ENCODE measurements at regions not wholly inside any gene's neighbourhood (a gene's known extent, or its start where the extent isn't known, plus 50 kb on each side); places are given as distances from the start of the nearest gene placed in this dataset.

DNA sequence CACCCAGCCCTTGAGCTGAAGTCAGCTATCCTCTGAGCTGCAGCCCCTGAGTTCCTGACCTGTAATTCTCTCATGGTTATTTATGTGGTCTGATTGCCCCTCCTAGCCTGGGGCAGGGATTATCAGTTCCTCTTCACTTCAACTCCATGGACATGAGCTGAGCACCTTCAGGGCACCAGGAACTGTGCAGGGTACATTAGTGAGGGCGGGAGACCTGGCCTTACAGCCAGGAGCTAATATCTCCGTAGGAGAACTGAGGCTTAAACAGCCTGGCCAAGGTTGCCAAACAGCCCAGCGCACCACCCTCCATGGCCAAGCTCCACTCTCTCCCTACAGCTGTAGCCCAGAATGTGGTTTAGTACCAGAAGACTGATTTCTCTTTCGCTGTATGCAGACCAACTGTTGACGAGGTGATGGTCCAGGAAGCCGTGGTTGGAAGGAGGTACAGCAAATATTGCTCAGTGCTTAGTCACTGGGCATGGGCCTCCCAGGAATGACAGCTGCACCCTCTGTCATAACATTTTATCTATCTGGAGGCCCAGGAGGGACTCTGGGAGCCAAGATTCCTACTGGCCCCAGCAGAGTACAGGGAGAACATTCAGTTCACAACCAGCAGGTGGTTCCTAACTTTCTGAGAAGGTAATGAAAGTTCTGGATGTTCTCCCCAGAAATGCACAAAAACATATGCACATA lies 228.7 kb upstream of the SIX2 start:
- H3K4me1 ChIP-seq (ENCODE audit: insufficient read depth, low read length): no peaks in the 10 kb centered on the region; the same call in 1 of the 2 replicates
- H3K9ac ChIP-seq (ENCODE audit: low read depth, low read length): no peak overlapping the region
- H3K27me3 ChIP-seq (ENCODE audit: insufficient read depth, low read length): no peaks in the 10 kb centered on the region
- no peak overlapping the region for H3K4me3 ChIP-seq (ENCODE audit: low read length)
- no peaks in the 10 kb centered on the region for H3K9me3 ChIP-seq (ENCODE audit: insufficient read depth, low read depth, low read length)
- no peaks in the 10 kb centered on the region for H3K36me3 ChIP-seq (ENCODE audit: insufficient read depth, low read depth, low read length)
- H3K27ac ChIP-seq (ENCODE audit: low read length): no peak overlapping the region

GRCh38 chr2:45237128-45237527 lies 227.9 kb upstream of the SIX2 start:
- H3K36me3 ChIP-seq (ENCODE audit: insufficient read depth, low read depth, low read length): no peaks in the 10 kb centered on the region
- no peaks in the 10 kb centered on the region for H3K4me1 ChIP-seq (ENCODE audit: insufficient read depth, low read length)
- no peaks in the 10 kb centered on the region for H3K9me3 ChIP-seq (ENCODE audit: insufficient read depth, low read depth, low read length)
- no peak overlapping the region for H3K4me3 ChIP-seq (ENCODE audit: low read length)
- H3K27ac ChIP-seq (ENCODE audit: low read length): no peak overlapping the region
- H3K9ac ChIP-seq (ENCODE audit: low read depth, low read length): no peak overlapping the region
- no peaks in the 10 kb centered on the region for H3K27me3 ChIP-seq (ENCODE audit: insufficient read depth, low read length)

GRCh38 chr2:45236268-45236667 lies 227.0 kb upstream of the SIX2 start:
- Histone ChIP-seq H3K4me1 (ENCODE audit: insufficient read depth, low read length) (no peaks in the 10 kb centered on the region), H3K27me3 (ENCODE audit: insufficient read depth, low read length) (no peaks in the 10 kb centered on the region), H3K9ac (ENCODE audit: low read depth, low read length) (no peak overlapping the region), H3K36me3 (ENCODE audit: insufficient read depth, low read depth, low read length) (no peaks in the 10 kb centered on the region), H3K4me3 (ENCODE audit: low read length) (no peak overlapping the region), H3K27ac (ENCODE audit: low read length) (no peak overlapping the region), H3K9me3 (ENCODE audit: insufficient read depth, low read depth, low read length) (no peaks in the 10 kb centered on the region)

DNA sequence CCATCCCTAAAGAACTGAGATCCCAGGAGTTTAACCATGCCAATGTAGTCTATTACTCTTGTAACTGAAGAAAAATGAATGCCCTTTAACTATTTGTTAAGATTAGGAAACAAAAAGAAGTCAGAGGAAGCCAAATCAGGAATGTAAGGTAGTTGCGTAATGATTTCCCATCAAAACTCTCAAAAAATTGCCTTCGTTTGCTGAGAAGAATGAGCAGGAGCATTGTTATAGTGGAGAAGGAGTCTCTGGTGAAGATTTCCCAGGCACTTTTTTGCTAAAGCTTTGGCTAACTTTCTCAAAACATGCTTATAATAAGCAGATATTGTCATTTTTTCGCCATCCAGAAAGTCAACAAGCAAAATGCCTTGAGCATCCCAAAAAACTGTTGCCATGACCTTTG lies 224.0 kb upstream of the SIX2 start:
- Histone ChIP-seq H3K27me3 (ENCODE audit: insufficient read depth, low read length) (no peaks in the 10 kb centered on the region), H3K4me1 (ENCODE audit: insufficient read depth, low read length) (no peaks in the 10 kb centered on the region), H3K9ac (ENCODE audit: low read depth, low read length) (no peak overlapping the region), H3K36me3 (ENCODE audit: insufficient read depth, low read depth, low read length) (no peaks in the 10 kb centered on the region), H3K4me3 (ENCODE audit: low read length) (no peak overlapping the region), H3K9me3 (ENCODE audit: insufficient read depth, low read depth, low read length) (no peaks in the 10 kb centered on the region), H3K27ac (ENCODE audit: low read length) (no peak overlapping the region)

DNA sequence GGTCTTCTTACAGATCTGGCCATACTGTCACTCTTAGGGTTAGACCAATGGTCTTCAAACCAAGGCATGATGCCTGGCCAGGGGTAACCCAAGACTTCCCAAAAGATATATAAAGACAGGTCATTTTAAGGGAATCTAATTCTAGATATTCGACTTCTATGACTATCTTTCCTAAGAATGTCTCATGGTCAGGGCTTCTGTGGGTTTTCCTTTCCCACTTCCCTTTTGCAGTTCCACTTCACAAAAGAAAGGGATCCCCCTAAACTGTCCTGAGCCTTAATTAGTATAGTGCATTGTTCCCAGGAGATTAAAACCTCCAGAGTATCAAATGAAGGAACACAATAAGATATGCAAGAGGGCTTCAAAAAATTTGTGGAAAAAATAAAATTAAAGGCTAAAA lies 223.6 kb upstream of the SIX2 start:
- no peak overlapping the region for H3K4me3 ChIP-seq (ENCODE audit: low read length)
- no peaks in the 10 kb centered on the region for H3K9me3 ChIP-seq (ENCODE audit: insufficient read depth, low read depth, low read length)
- H3K9ac ChIP-seq (ENCODE audit: low read depth, low read length): no peak overlapping the region
- H3K27ac ChIP-seq (ENCODE audit: low read length): no peak overlapping the region
- H3K4me1 ChIP-seq (ENCODE audit: insufficient read depth, low read length): no peaks in the 10 kb centered on the region
- H3K36me3 ChIP-seq (ENCODE audit: insufficient read depth, low read depth, low read length): no peaks in the 10 kb centered on the region
- H3K27me3 ChIP-seq (ENCODE audit: insufficient read depth, low read length): no peaks in the 10 kb centered on the region

GRCh38 chr2:45229411-45229810 lies 220.2 kb upstream of the SIX2 start:
- Histone ChIP-seq H3K27ac (ENCODE audit: low read length) (no peak overlapping the region), H3K4me1 (ENCODE audit: insufficient read depth, low read length) (no peaks in the 10 kb centered on the region), H3K36me3 (ENCODE audit: insufficient read depth, low read depth, low read length) (no peaks in the 10 kb centered on the region), H3K4me3 (ENCODE audit: low read length) (no peak overlapping the region), H3K9ac (ENCODE audit: low read depth, low read length) (no peak overlapping the region), H3K9me3 (ENCODE audit: insufficient read depth, low read depth, low read length) (no peaks in the 10 kb centered on the region), H3K27me3 (ENCODE audit: insufficient read depth, low read length) (no peaks in the 10 kb centered on the region)

DNA sequence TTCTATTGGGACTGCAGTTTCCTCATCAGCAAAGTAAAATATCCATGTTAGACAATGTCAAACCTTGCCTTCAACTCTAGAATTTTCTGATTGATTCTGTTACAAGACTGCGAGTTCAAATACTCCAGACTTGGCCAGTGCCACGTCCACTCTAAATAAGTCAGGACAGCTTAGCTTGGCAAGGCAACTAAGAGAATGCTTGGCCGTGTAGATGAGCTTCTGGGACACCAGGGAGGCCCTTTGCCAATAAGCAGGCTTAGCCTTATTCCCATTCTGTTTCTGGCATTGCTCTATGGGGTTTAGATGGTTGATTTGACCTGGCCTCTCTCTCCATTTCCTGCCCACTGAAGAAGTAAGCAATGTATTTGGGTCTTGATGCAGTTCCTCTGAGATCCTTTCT lies 218.1 kb upstream of the SIX2 start:
- Histone ChIP-seq H3K27me3 (ENCODE audit: insufficient read depth, low read length) (no peaks in the 10 kb centered on the region), H3K9me3 (ENCODE audit: insufficient read depth, low read depth, low read length) (no peaks in the 10 kb centered on the region), H3K36me3 (ENCODE audit: insufficient read depth, low read depth, low read length) (no peaks in the 10 kb centered on the region), H3K4me3 (ENCODE audit: low read length) (no peak overlapping the region), H3K4me1 (ENCODE audit: insufficient read depth, low read length) (no peaks in the 10 kb centered on the region), H3K9ac (ENCODE audit: low read depth, low read length) (no peak overlapping the region), H3K27ac (ENCODE audit: low read length) (no peak overlapping the region)

GRCh38 chr2:45224993-45225380 lies 215.7 kb upstream of the SIX2 start:
- Histone ChIP-seq H3K9ac (ENCODE audit: low read depth, low read length) (no peak overlapping the region), H3K27ac (ENCODE audit: low read length) (no peak overlapping the region)

GRCh38 chr2:45224321-45224992 lies 215.2 kb upstream of the SIX2 start:
- H3K36me3 ChIP-seq (ENCODE audit: insufficient read depth, low read depth, low read length): no peaks in the 10 kb centered on the region
- H3K27ac ChIP-seq (ENCODE audit: low read length): no peak overlapping the region
- H3K4me1 ChIP-seq (ENCODE audit: insufficient read depth, low read length): no peaks in the 10 kb centered on the region
- no peaks in the 10 kb centered on the region for H3K9me3 ChIP-seq (ENCODE audit: insufficient read depth, low read depth, low read length)
- H3K9ac ChIP-seq (ENCODE audit: low read depth, low read length): no peak overlapping the region
- H3K4me3 ChIP-seq (ENCODE audit: low read length): no peak overlapping the region
- H3K27me3 ChIP-seq (ENCODE audit: insufficient read depth, low read length): no peaks in the 10 kb centered on the region

More at GRCh38 chr2:45224993-45225380, 215.7 kb upstream of the SIX2 start:
- Histone ChIP-seq H3K4me3 (ENCODE audit: low read length) (no peak overlapping the region), H3K9me3 (ENCODE audit: insufficient read depth, low read depth, low read length) (no peaks in the 10 kb centered on the region), H3K4me1 (ENCODE audit: insufficient read depth, low read length) (no peaks in the 10 kb centered on the region), H3K36me3 (ENCODE audit: insufficient read depth, low read depth, low read length) (no peaks in the 10 kb centered on the region), H3K27me3 (ENCODE audit: insufficient read depth, low read length) (no peaks in the 10 kb centered on the region)

- Histone ChIP-seq H3K4me3 (ENCODE audit: low read length) (no peak overlapping the region), H3K36me3 (ENCODE audit: insufficient read depth, low read depth, low read length) (no peaks in the 10 kb centered on the region), H3K27ac (ENCODE audit: low read length) (no peak overlapping the region), H3K27me3 (ENCODE audit: insufficient read depth, low read length) (no peaks in the 10 kb centered on the region), H3K9me3 (ENCODE audit: insufficient read depth, low read depth, low read length) (no peaks in the 10 kb centered on the region), H3K9ac (ENCODE audit: low read depth, low read length) (no peak overlapping the region), H3K4me1 (ENCODE audit: insufficient read depth, low read length) (no peaks in the 10 kb centered on the region)
These were observed 214.3 kb upstream of the SIX2 start for GRCh38 chr2:45223531-45223930.

- Histone ChIP-seq H3K27ac (ENCODE audit: low read length) (no peak overlapping the region), H3K4me3 (ENCODE audit: low read length) (no peak overlapping the region), H3K9ac (ENCODE audit: low read depth, low read length) (no peak overlapping the region), H3K27me3 (ENCODE audit: insufficient read depth, low read length) (no peaks in the 10 kb centered on the region), H3K36me3 (ENCODE audit: insufficient read depth, low read depth, low read length) (no peaks in the 10 kb centered on the region), H3K4me1 (ENCODE audit: insufficient read depth, low read length) (no peaks in the 10 kb centered on the region), H3K9me3 (ENCODE audit: insufficient read depth, low read depth, low read length) (no peaks in the 10 kb centered on the region)
These were observed 211.0 kb upstream of the SIX2 start for GRCh38 chr2:45220227-45220626.

GRCh38 chr2:45218931-45219339 lies 209.7 kb upstream of the SIX2 start:
- no peak overlapping the region for H3K27ac ChIP-seq (ENCODE audit: low read length)
- no peaks in the 10 kb centered on the region for H3K36me3 ChIP-seq (ENCODE audit: insufficient read depth, low read depth, low read length)
- no peaks in the 10 kb centered on the region for H3K9me3 ChIP-seq (ENCODE audit: insufficient read depth, low read depth, low read length)
- H3K4me3 ChIP-seq (ENCODE audit: low read length): no peak overlapping the region
- H3K9ac ChIP-seq (ENCODE audit: low read depth, low read length): no peak overlapping the region
- no peaks in the 10 kb centered on the region for H3K4me1 ChIP-seq (ENCODE audit: insufficient read depth, low read length)
- no peaks in the 10 kb centered on the region for H3K27me3 ChIP-seq (ENCODE audit: insufficient read depth, low read length)

Data from iPS-20b (cell line).